H1 (cell line): ENCODE measurements at regions not wholly inside any gene's neighbourhood (a gene's known extent, or its start where the extent isn't known, plus 50 kb on each side); places are given as distances from the start of the nearest gene placed in this dataset.

Experiments used
- CTCF ChIA-PET: fragments of 300-600 bp; sonication (Branson Sonifier 250); formaldehyde crosslinking; loops from one replicate; lab custom pipeline; 2021; ENCODE audit not compliant: partially characterized antibody; lab: Charles Lee
- POLR2A ChIA-PET: fragments of 300-600 bp; sonication (Branson Sonifier 250); formaldehyde crosslinking; loops from one replicate; lab custom pipeline; 2021; ENCODE audit warnings: inconsistent platforms; ENCODE audit not compliant: partially characterized antibody; lab: Charles Lee
- DNase-seq, 2 experiments: peaks; one replicate each; pipeline versions ENCODE4 v3.0.0 to v3.0.0-alpha.2; 2010 to 2022; ENCODE audit warnings: low spot score in 2 of 2, low read depth in 1 of 2, mixed read lengths in 1 of 2
- FAIRE-seq: peaks from 2 replicates; lab custom pipeline; 2011; peaks lifted over from hg19 to GRCh38; lab: Jason Lieb, UNC
- H2AFZ ChIP-seq: 2 replicates; pipeline ENCODE4 v1.8.1; 2012; ENCODE audit warnings: low read length, inconsistent platforms
- H2AK5ac ChIP-seq: 2 replicates; pipeline ENCODE4 v1.6.1; 2013; ENCODE audit warnings: low read depth, low read length
- H2BK120ac ChIP-seq: replicated peaks from 2 replicates; pipeline ENCODE3; 2013; ENCODE audit warnings: low read depth, low read length, inconsistent platforms
- H2BK12ac ChIP-seq: 2 replicates; pipeline ENCODE4 v1.6.1; 2013; ENCODE audit warnings: low read depth, low read length
- H2BK15ac ChIP-seq: 2 replicates; pipeline ENCODE4 v1.6.1; 2013; ENCODE audit warnings: low read length
- H2BK20ac ChIP-seq: 2 replicates; pipeline ENCODE4 v1.6.1; 2013; ENCODE audit warnings: low read length
- H2BK5ac ChIP-seq: 2 replicates; pipeline ENCODE4 v1.6.1; 2013; ENCODE audit warnings: low read depth, low read length
- H3K14ac ChIP-seq: 2 replicates; pipeline ENCODE4 v1.6.1; 2013; ENCODE audit warnings: inconsistent platforms; ENCODE audit not compliant: insufficient read length
- H3K18ac ChIP-seq: 2 replicates; pipeline ENCODE4 v1.6.1; 2013; ENCODE audit warnings: low read length; ENCODE audit errors: extremely low read depth
- H3K23ac ChIP-seq: 2 replicates; pipeline ENCODE4 v1.6.1; 2013; ENCODE audit warnings: inconsistent platforms; ENCODE audit not compliant: insufficient read length
- H3K23me2 ChIP-seq: 2 replicates; pipeline ENCODE4 v1.6.1; 2013; ENCODE audit warnings: low read depth, low read length
- H3K27ac ChIP-seq: 2 replicates; pipeline ENCODE4 v1.6.1; 2011; ENCODE audit warnings: low read depth, low read length, inconsistent platforms
- H3K27me3 ChIP-seq, 4 experiments: replicated peaks in 1 of 4; 1 replicate in 1 of 4; 2 replicates in 3 of 4; pipeline versions ENCODE4 v1.6.1 to v1.8.1; 2011 to 2013; ENCODE audit warnings: low read length in 3 of 4, mild to moderate bottlenecking in 3 of 4, inconsistent platforms in 2 of 4, mixed read lengths in 2 of 4, moderate library complexity in 1 of 4; ENCODE audit not compliant: control insufficient read depth in 3 of 4, insufficient read depth in 3 of 4; ENCODE audit errors: extremely low read depth in 1 of 4
- H3K36me3 ChIP-seq, 4 experiments: 2 replicates each; pipeline versions ENCODE4 v1.6.1 to v1.8.1; 2011 to 2013; ENCODE audit warnings: mild to moderate bottlenecking in 4 of 4, low read length in 3 of 4, moderate library complexity in 2 of 4, control low read depth in 1 of 4, inconsistent platforms in 1 of 4; ENCODE audit not compliant: insufficient read depth in 4 of 4, control insufficient read depth in 2 of 4
- H3K4ac ChIP-seq: replicated peaks from 2 replicates; pipeline ENCODE3; 2013; ENCODE audit warnings: low read length, low read depth, mixed read lengths, inconsistent platforms; ENCODE audit not compliant: insufficient read length
- H3K4me1 ChIP-seq, 4 experiments: replicated peaks in 1 of 4; 1 replicate in 1 of 4; 2 replicates in 3 of 4; pipeline versions ENCODE4 v1.6.1 to v1.8.1; 2011 to 2013; ENCODE audit warnings: low read length in 3 of 4, inconsistent platforms in 2 of 4, mixed read lengths in 1 of 4; ENCODE audit not compliant: insufficient read depth in 4 of 4, control insufficient read depth in 3 of 4
- H3K4me2 ChIP-seq, 2 experiments: 2 replicates each; pipeline versions ENCODE4 v1.6.1 to v1.8.1; 2011 to 2013; ENCODE audit warnings: low read depth in 2 of 2, low read length in 2 of 2, control low read depth in 1 of 2, inconsistent platforms in 1 of 2, mild to moderate bottlenecking in 1 of 2; ENCODE audit not compliant: insufficient read depth in 1 of 2
- H3K4me3 ChIP-seq, 4 experiments: fragments of 200-600, 300-600 bp in 1 of 4; sonication (generic), shearing (Covaris generic), sonication (Bioruptor Twin) in 1 of 4; 2 replicates each; pipeline versions ENCODE4 v1.5.1 to v1.8.1; 2011 to 2016; ENCODE audit warnings: low read length in 4 of 4, low read depth in 3 of 4, control low read depth in 2 of 4, inconsistent platforms in 2 of 4, mild to moderate bottlenecking in 2 of 4, mixed read lengths in 1 of 4, moderate library complexity in 1 of 4; ENCODE audit not compliant: insufficient read depth in 2 of 4; ENCODE audit errors: extremely low read depth in 1 of 4
- H3K56ac ChIP-seq: replicated peaks from 2 replicates; pipeline ENCODE3; 2013; ENCODE audit warnings: low read depth, mild to moderate bottlenecking, mixed read lengths, low read length, inconsistent platforms; ENCODE audit not compliant: insufficient read length
- H3K79me1 ChIP-seq: 2 replicates; pipeline ENCODE4 v1.6.1; 2013; ENCODE audit warnings: low read depth, low read length, control low read depth
- H3K79me2 ChIP-seq, 2 experiments: 2 replicates each; pipeline versions ENCODE4 v1.6.1 to v1.8.1; 2012 to 2013; ENCODE audit warnings: low read length in 2 of 2, mild to moderate bottlenecking in 2 of 2, inconsistent platforms in 1 of 2; ENCODE audit not compliant: insufficient read depth in 2 of 2, control insufficient read depth in 1 of 2
- H3K9ac ChIP-seq, 4 experiments: replicated peaks in 1 of 4; 1 replicate in 1 of 4; 2 replicates in 3 of 4; pipeline versions ENCODE4 v1.6.1 to v1.8.1; 2011 to 2013; ENCODE audit warnings: low read depth in 3 of 4, low read length in 3 of 4, control low read depth in 2 of 4, mild to moderate bottlenecking in 2 of 4, moderate library complexity in 2 of 4, inconsistent platforms in 1 of 4; ENCODE audit errors: extremely low read depth in 1 of 4
- H3K9me3 ChIP-seq, 2 experiments: 2 replicates each; pipeline versions ENCODE4 v1.6.1 to v1.8.1; 2012 to 2013; ENCODE audit warnings: mild to moderate bottlenecking in 2 of 2, moderate library complexity in 2 of 2, control low read depth in 1 of 2, inconsistent platforms in 1 of 2, low read depth in 1 of 2, low read length in 1 of 2, mixed read lengths in 1 of 2; ENCODE audit not compliant: insufficient read depth in 2 of 2
- H4K20me1 ChIP-seq, 2 experiments: replicated peaks in 1 of 2; 2 replicates each; pipeline versions ENCODE3 to v1.8.1; 2011 to 2013; ENCODE audit warnings: inconsistent platforms in 2 of 2, low read length in 2 of 2, mild to moderate bottlenecking in 1 of 2; ENCODE audit not compliant: insufficient read depth in 2 of 2, control insufficient read depth in 1 of 2
- H4K5ac ChIP-seq: 2 replicates; pipeline ENCODE4 v1.6.1; 2013; ENCODE audit warnings: low read length, low read depth, mixed read lengths, inconsistent platforms; ENCODE audit not compliant: insufficient read length
- H4K8ac ChIP-seq: 2 replicates; pipeline ENCODE4 v1.8.0; 2013; ENCODE audit warnings: mild to moderate bottlenecking, moderate library complexity, low read length, inconsistent platforms; ENCODE audit not compliant: insufficient read depth; ENCODE audit errors: extremely low read depth
- H4K91ac ChIP-seq: replicated peaks from 2 replicates; pipeline ENCODE3; 2013; ENCODE audit warnings: low read length, mixed read lengths, inconsistent platforms; ENCODE audit not compliant: insufficient read length
- ATF2 ChIP-seq: IDR thresholded peaks from 2 replicates; pipeline ENCODE4 v1.6.1; 2012; ENCODE audit warnings: low read length, inconsistent platforms
- CBX8 ChIP-seq: fragments of 300-800, 300-1000 bp; sonication (generic); IDR thresholded peaks from 2 replicates; pipeline ENCODE4 v1.7.1; 2016; ENCODE audit warnings: low read depth, low read length, borderline replicate concordance
- CTBP2 ChIP-seq: IDR thresholded peaks from 2 replicates; pipeline ENCODE4 v1.7.0; 2011; ENCODE audit warnings: borderline replicate concordance, mild to moderate bottlenecking, moderate library complexity, mixed read lengths, low read length; ENCODE audit not compliant: insufficient read depth, insufficient read length
- EGR1 ChIP-seq: IDR thresholded peaks from 2 replicates; pipeline ENCODE4 v1.6.1; 2011; ENCODE audit warnings: low read depth, low read length, borderline replicate concordance
- HDAC2 ChIP-seq, 2 experiments: fragments of 300-600 bp in 1 of 2; sonication (generic) in 1 of 2; IDR thresholded peaks; 2 replicates each; pipeline ENCODE4 v1.6.1; 2011 to 2012; ENCODE audit warnings: low read depth in 2 of 2, low read length in 2 of 2, mild to moderate bottlenecking in 2 of 2, moderate library complexity in 2 of 2, borderline replicate concordance in 1 of 2, inconsistent platforms in 1 of 2
- MAFK ChIP-seq: IDR thresholded peaks from 2 replicates; pipeline ENCODE4 v1.6.1; 2012; ENCODE audit warnings: low read depth, mild to moderate bottlenecking, improper control_type of control experiment, low read length
- NRF1 ChIP-seq: IDR thresholded peaks from 2 replicates; pipeline ENCODE4 v1.6.1; 2011; ENCODE audit warnings: mild to moderate bottlenecking, low read depth, low read length, improper control_type of control experiment
- POLR2AphosphoS5 ChIP-seq: IDR thresholded peaks from 2 replicates; pipeline ENCODE4 v1.6.1; 2011; ENCODE audit warnings: low read depth, low read length
- SIRT6 ChIP-seq: IDR thresholded peaks from one replicate; pipeline ENCODE4 v1.7.1; 2012; ENCODE audit warnings: low read length, inconsistent platforms
- TEAD4 ChIP-seq: IDR thresholded peaks from 2 replicates; pipeline ENCODE4 v1.6.1; 2012; ENCODE audit warnings: low read depth, low read length, inconsistent platforms, mixed read lengths
- WGBS, 2 experiments: shearing (Covaris generic) in 1 of 2; methylation state at CpG; one replicate each; pipeline versions ENCODE4 v1.1.6 to v1.1.7; 2013 to 2015; ENCODE audit warnings: low lambda C conversion rate in 2 of 2, mixed read lengths in 2 of 2, inconsistent platforms in 1 of 2, low coverage in 1 of 2, missing lambda C conversion rate in 1 of 2; ENCODE audit not compliant: insufficient replicate concordance in 2 of 2, insufficient coverage in 1 of 2, insufficient read length in 1 of 2; ENCODE audit errors: extremely low coverage in 1 of 2, missing lambda C conversion rate in 1 of 2; 5-methylcytosine and 5-hydroxymethylcytosine counted together

GRCh38 chr13:80523134-80523533 lies 182.2 kb upstream of the SPRY2 start:
- H3K23ac ChIP-seq = no peak overlapping the region
- POLR2A ChIA-PET = no interaction called here
- no peaks in the 10 kb centered on the region for H3K36me3 ChIP-seq
- no peak for TF ChIP-seq POLR2AphosphoS5
- no peak for TF ChIP-seq ATF2
- TF ChIP-seq MAFK = no peak
- no peak for TF ChIP-seq NRF1
- TF ChIP-seq TEAD4 = peak; percentile 17; the same call in 1 of the 2 replicates
- TF ChIP-seq SIRT6 = no peak
- no peak for TF ChIP-seq EGR1
- TF ChIP-seq HDAC2 (IDR thresholded peaks at IDR 0.05; ENCODE audit: borderline replicate concordance in 1 of 2, low read depth in 2 of 2, low read length in 2 of 2) = no peak
- no peak for TF ChIP-seq CTBP2
- no peak for TF ChIP-seq CBX8

More at GRCh38 chr13:80523134-80523533, 182.2 kb upstream of the SPRY2 start:
- FAIRE-seq = no peak
- DNase-seq = no peak
- WGBS, 2 experiments = 73% methylated on average over 1 of the region's 1 CpG; no CpG with 5 or more reads in 1 of the 2 experiments
- Histone ChIP-seq H2BK120ac (no peak overlapping the region), H3K4ac (no peak overlapping the region), H3K14ac (no peak overlapping the region), H3K4me3 (no peak overlapping the region), H3K27me3 (no peaks in the 10 kb centered on the region), H3K56ac (no peak overlapping the region), H3K4me1 (no peaks in the 10 kb centered on the region), H2BK20ac (no peak overlapping the region), H4K8ac (no peak overlapping the region), H3K79me2 (no peaks in the 10 kb centered on the region), H3K27ac (no peak overlapping the region), H4K20me1 (no peaks in the 10 kb centered on the region), H2AK5ac (no peak overlapping the region), H3K23me2 (0 out of 2 replicates have a peak, but pooled peaks cover 1% of the 10 kb centered on the region), H3K9me3 (no peaks in the 10 kb centered on the region), H2BK15ac (no peak overlapping the region), H4K91ac (no peak overlapping the region), H2BK12ac (no peak overlapping the region), H3K4me2 (no peak overlapping the region), H2AFZ (no peak overlapping the region), H4K5ac (no peak overlapping the region), H2BK5ac (no peak overlapping the region), H3K9ac (no peak overlapping the region), H3K79me1 (no peaks in the 10 kb centered on the region), H3K18ac (no peak overlapping the region)
- CTCF ChIA-PET = interaction anchor here (0.6 kb wide), 1 partner anchor 452 kb away, joined by 3 read pairs; no protein-coding TSS in a partner anchor
